ENCODE measurements at regions not wholly inside any gene's neighbourhood (a gene's known extent, or its start where the extent isn't known, plus 50 kb on each side); places are given as distances from the start of the nearest gene placed in this dataset.

DNA sequence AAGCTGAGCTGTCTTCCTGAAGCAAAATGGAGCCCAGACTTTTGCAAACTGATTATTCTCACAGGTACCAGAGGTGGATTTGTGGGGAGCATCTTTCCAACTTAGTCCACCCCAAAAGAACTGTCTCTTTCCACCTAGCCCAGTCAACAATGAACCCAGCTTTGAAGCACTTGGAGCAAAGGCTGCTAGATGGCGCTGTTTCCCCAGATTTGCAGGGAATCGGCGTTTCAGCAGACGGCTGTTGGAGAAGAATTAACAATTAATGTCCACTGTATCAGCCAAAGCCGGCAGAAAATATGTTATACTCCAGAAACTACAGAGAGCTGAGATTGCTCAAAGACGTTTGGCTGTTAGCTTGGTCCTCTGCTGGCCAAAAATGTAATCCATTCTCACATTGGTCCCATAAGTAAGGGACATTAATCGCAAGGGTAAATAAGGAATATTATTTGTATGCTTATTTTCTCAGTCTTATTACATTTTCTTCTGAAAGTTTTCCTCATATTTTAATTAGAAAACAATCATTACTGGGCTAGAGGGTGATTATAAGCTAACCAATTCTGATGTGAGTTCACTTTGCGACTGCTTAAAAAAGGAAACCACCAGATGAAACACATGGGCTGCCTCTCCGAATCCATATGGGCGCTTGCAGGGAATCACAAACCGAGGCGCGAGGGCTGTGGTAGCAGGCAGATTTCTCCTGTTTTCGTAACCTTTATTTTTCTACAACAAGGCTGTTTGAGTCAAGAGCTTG, 423.8 kb upstream of the MEX3C start:
- H3K4me3 Mint-ChIP-seq: peak overlapping the region in 1 of 2 experiments; percentile 28; a peak in 1 of 5 replicates
- H3K4me2 ChIP-seq (ENCODE audit: insufficient read depth, insufficient read length, low read length): peak overlapping the region; percentile 5

More for the DNA sequence above, 423.8 kb upstream of the MEX3C start:
- H3K4ac ChIP-seq (ENCODE audit: low read depth, low read length): no peak overlapping the region
- H3K27ac ChIP-seq (ENCODE audit: insufficient read length, low read depth, low read length): no peak overlapping the region
- H4K8ac ChIP-seq (replicated peaks; ENCODE audit: insufficient read length, low read depth, low read length): no peak overlapping the region
- H4K5ac ChIP-seq (ENCODE audit: insufficient read length, low read depth, low read length): no peak overlapping the region
- H2BK5ac ChIP-seq (ENCODE audit: insufficient read length, low read length): no peak overlapping the region
- no peak overlapping the region for H3T11ph ChIP-seq (ENCODE audit: low read length)
- Mint-ChIP-seq H3K4me1 (peaks cover 24% of the 10 kb centered on the region in 2 experiments), H3K9me3 (peaks cover 0 to 3% of the 10 kb centered on the region in 2 experiments; a peak in 1 of 5 replicates), H3K27me3 (ENCODE audit: low read depth) (peaks cover 30% of the 10 kb centered on the region), H3K36me3 (ENCODE audit: insufficient read depth in 1 of 3, low read depth in 3 of 3) (peaks cover 0 to 3% (median 0%) of the 10 kb centered on the region in 3 experiments; a peak in 3 of 7 replicates), H3K27ac (no peak overlapping the region)
- H2BK12ac ChIP-seq (ENCODE audit: insufficient read length, low read depth, low read length): no peak overlapping the region
- H3K79me1 ChIP-seq (ENCODE audit: insufficient read depth, low read depth, low read length, poor library complexity, severe bottlenecking): no peaks in the 10 kb centered on the region
- H3K9me3 ChIP-seq (ENCODE audit: control insufficient read depth, low read depth, low read length): no peaks in the 10 kb centered on the region
- no peak overlapping the region for H2BK15ac ChIP-seq (ENCODE audit: low read depth, low read length)
- peak; percentile 58 for DNase-seq
- peaks cover 6% of the 10 kb centered on the region; the same call in 1 of the 2 replicates for H3K4me1 ChIP-seq (ENCODE audit: insufficient read depth, low read length)
- no peak overlapping the region for H3K9ac ChIP-seq (ENCODE audit: extremely low read depth, insufficient read length, low read length)
- peak; percentile 93 for TF ChIP-seq CTCF (conservative IDR thresholded peaks at IDR 0.05)
- no peak overlapping the region for H2AK5ac ChIP-seq (ENCODE audit: insufficient read length, low read length)
- H3K27me3 ChIP-seq (ENCODE audit: insufficient read depth, low read length): no peaks in the 10 kb centered on the region
- no peak overlapping the region for H3K18ac ChIP-seq (ENCODE audit: insufficient read length, low read depth, low read length)
- H2BK20ac ChIP-seq (ENCODE audit: low read depth, low read length, poor library complexity, severe bottlenecking): no peak overlapping the region
- no peak overlapping the region for H3K14ac ChIP-seq (ENCODE audit: insufficient read depth, low read length)
- no peak overlapping the region for H4K91ac ChIP-seq (ENCODE audit: insufficient read length, low read depth, low read length)
- H3K79me2 ChIP-seq (ENCODE audit: insufficient read depth, low read length): no peaks in the 10 kb centered on the region
- WGBS (ENCODE audit: extremely low coverage, insufficient read length, low lambda C conversion rate): no CpG with 5 or more reads among the region's 14 CpGs
- H2BK120ac ChIP-seq (ENCODE audit: low read depth, low read length, poor library complexity, severe bottlenecking): no peak overlapping the region
- no peak overlapping the region for H3K56ac ChIP-seq (ENCODE audit: insufficient read length, low read depth, low read length)
- no peak overlapping the region for H2AFZ ChIP-seq (ENCODE audit: low read length)
- no peaks in the 10 kb centered on the region for H3K23me2 ChIP-seq (ENCODE audit: insufficient read length, low read depth, low read length, poor library complexity, severe bottlenecking)
- no peak overlapping the region for H3K23ac ChIP-seq (ENCODE audit: insufficient read length, low read depth, low read length)
- no peaks in the 10 kb centered on the region for H4K20me1 ChIP-seq (ENCODE audit: control insufficient read depth, insufficient read depth, insufficient read length)
